HG02678 (cell line): ENCODE measurements at regions not wholly inside any gene's neighbourhood (a gene's known extent, or its start where the extent isn't known, plus 50 kb on each side); places are given as distances from the start of the nearest gene placed in this dataset.

Experiments used
- ATAC-seq: cut with Tn5 transposase; IDR thresholded peaks from one replicate; pipeline ENCODE4 v1.9.1; 2021; ENCODE audit warnings: mild to moderate bottlenecking, moderate library complexity; ENCODE audit not compliant: unreplicated experiment

DNA sequence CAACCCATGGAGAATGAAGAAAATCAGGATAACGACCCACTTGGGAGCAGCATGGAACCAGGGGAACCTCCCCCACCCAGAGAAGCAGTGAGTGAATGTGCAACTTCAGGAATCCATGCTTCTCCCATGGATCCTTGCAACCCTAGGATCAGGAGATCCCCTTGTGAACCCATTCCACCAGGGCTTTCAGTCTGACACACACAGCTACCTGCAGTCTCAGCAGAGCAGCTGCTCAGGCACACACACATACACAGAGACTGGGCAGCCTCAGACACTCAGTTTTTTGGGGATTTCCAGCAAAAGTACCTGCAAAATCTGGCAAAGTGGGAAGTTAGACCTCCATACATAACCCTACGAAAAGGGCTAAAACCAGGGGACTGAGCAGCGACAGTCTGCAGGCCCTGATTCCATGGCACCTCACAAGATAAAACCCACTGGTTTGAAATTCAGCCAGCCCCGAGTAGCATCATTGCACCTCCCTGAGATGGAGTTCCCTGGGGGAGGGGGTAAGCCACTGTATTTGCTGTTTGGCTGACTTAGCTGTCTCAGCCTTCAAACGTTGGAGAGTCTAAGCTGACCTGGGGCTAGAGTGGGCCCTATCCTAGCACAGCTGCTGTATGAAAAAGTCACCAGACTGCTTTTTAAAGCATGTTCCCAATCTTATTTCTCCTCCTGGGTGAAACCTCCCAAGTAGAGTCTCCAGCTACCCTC, 737.5 kb upstream of the NDST4 start:
- peak; percentile 69 for ATAC-seq

DNA sequence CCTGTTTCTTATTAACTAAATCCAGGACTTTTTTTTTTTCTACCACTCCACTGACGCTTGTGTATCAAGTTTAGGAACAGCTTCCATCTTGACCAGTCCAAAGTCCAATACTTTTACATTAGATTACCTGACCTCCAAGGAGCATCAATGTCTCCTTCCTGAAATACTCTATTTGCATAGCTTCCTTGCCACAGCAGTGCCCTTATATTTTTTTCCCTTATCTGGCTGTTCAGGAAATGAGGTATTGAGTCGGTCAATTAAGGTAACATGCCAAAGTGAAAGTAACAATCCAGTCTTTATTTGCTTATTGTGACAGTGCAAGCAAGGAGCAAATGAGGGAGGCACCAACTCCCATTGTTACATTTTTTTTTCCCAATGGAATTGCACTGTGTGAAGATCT, 730.8 kb upstream of the NDST4 start:
- ATAC-seq, result no peak

- no peak for ATAC-seq
Measured at GRCh38 chr4:115841871-115842270, 728.5 kb upstream of the NDST4 start.

DNA sequence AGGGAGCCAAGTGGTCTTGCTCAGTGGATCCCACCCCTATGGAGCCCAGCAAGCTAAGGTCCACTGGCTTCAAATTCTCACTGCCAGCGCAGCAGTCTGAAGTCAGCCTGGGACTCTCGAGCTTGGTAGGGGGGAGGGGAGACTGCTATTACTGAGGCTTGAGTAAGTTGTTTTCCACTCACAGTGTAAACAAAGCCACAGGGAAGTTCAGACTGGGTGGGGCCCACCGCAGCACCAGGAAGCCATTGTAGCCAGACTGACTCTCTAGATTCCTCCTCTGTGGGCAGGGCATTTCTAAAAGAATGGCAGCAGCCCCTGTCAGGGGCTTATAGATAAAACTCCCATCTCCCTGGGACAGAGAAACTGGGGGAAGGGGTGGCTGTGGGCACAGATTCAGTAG, 721.0 kb upstream of the NDST4 start:
- ATAC-seq, result no peak

DNA sequence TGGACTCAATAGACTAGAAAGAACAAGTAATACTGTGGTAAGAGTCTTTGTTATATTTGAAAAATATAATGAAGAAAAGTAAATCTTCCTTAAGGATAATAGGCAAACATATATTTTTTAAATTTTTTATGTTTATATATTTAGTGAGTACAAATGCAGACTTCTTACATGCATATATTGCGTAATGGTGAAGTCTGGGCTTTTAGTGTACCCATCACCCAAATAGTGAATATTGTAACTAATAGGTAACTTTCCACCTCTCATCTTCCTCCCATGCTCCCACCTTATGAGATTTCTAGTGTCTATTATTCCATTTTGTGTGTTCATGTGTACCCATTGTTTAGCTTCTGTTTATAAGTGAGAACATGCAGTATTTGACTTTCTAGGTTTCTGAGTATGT, 711.2 kb upstream of the NDST4 start:
- ATAC-seq, result no peak

GRCh38 chr4:115803825-115804224, 690.4 kb upstream of the NDST4 start:
- ATAC-seq, result no peak

- no peak for ATAC-seq
Measured at GRCh38 chr4:115790812-115791211, 677.4 kb upstream of the NDST4 start.

DNA sequence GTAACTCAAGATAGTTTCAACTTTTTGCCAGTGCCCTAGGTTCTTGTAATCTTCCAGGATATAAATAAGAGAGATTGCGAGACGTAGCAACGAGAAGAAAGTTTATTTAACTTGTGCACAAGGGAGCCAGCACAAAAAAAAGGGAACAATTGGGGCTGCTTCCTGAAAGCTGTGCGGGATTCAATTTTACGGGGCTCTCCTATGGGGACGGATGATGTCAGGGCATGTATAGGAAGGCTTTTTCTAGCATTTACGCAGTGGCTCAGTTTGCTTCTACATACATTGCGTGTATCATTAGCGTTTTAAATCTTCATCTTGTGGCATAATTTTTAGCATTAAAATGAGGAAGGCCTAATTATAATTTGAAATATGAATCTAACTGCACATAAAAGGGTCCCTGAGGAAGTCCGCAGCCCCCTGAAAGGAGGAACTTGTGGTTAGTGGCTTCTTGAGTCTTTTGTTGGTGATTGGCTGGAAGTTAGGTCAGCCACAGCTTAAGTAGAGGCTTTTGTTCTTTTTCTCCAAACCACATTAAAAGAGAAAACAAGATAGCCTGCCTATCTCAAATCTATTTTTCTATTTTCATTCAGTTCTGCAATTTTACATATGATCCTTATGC, 668.2 kb upstream of the NDST4 start:
- peak; percentile 66 for ATAC-seq

- peak; percentile 71 for ATAC-seq
Measured at GRCh38 chr4:115780835-115781234, 667.4 kb upstream of the NDST4 start.

DNA sequence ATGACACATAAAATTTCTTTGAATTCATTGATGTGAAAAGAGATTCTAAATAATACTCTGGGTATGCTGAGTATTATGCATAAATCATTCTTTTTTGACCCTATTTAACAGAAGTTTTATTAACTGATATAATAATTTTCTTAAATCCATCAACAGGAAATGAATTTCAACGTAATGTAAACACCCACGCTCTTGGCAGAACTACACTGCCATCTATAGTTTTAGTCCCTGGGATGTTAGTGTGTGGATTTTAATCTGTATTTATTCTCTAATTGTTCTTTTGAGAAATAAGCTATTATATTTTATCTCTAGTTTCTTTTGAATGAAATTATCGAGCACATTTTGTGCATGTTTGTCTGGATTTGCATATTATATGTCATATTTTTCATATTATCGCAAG, 666.8 kb upstream of the NDST4 start:
- no peak for ATAC-seq

- no peak for ATAC-seq
Measured at GRCh38 chr4:115770046-115770543, 656.7 kb upstream of the NDST4 start.

GRCh38 chr4:115769396-115769795, 656.0 kb upstream of the NDST4 start:
- ATAC-seq, result no peak

DNA sequence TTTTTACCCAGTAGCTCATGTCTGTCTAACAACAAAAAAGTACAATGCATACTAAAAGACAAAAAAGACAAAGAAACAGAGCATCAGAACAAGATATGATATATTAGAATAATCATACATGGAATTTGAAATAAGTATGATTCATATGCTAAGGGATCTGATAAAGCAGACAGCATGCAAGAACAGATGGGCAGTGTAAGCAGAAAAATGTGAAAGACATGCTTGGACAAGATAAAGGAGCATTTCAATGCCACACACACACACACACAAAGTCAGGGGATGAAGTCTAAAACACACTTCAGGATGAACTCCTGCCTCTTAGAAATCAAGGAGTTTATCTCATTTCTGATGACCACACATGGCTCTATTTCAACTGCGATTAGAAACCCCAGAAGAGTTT, 649.6 kb upstream of the NDST4 start:
- no peak for ATAC-seq

DNA sequence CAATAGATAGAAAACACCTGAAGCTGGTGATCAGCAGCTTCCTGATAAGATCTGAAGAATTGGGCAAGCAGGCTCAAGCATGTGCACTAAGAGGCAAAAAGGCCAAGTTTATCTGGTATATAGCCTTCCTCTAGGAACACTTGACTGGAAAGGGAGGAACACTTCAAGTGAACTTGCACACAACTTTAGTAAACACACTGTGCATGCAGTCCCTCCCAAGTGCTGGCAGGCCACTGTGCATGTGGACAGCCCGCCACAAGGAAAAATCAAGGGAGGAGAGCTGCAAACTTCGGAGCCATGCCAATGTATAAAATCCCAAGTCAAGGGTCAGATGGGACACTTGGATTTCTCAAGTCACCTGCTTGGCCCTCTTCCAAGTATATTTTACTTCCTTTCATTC, 645.8 kb upstream of the NDST4 start:
- no peak for ATAC-seq

DNA sequence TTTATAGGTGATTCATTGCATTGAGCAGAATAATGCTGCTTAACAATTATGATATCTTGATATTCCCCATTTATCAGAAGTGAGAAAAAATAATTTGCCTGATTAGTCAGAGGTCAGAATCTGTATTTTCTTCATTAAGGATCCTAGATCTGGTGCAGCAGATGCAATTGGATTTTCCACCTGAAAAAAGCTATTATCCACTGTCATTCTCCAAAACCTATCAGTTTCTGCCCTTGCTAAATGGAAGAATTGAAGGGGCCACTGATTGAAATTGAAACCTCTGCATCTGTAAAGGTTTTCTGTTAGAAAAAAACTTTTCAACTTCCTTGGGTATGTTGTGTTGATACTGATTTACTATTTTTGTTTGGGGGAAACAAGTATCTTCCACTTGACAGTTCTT, 636.0 kb upstream of the NDST4 start:
- no peak for ATAC-seq

- ATAC-seq, result no peak
Measured at GRCh38 chr4:115740806-115741205, 627.4 kb upstream of the NDST4 start.

- ATAC-seq, result no peak
Measured at GRCh38 chr4:115729739-115730266, 616.4 kb upstream of the NDST4 start.

- ATAC-seq, result no peak
Measured at GRCh38 chr4:115723621-115724020, 610.2 kb upstream of the NDST4 start.

DNA sequence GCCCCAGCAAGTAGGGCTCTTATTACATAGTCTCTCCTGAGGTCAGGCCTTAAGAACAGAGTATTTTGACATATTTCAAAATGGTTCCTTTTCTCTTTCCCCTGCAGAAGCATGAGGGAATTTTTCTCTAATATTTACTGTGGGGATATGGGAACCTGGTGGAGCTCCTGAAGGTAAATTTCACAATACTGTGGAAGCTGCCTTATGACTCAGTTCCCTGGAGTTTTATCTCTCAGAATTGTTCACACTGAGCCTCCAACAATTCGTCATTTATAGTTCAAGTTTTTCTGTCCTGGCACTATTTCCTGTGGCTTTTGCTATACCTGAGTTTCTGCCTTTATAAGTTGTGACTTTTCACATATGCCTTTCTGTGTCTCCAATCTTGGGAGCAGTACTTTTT, 607.2 kb upstream of the NDST4 start:
- ATAC-seq, result no peak

GRCh38 chr4:115711575-115711974, 598.2 kb upstream of the NDST4 start:
- no peak for ATAC-seq

- no peak for ATAC-seq
Measured at GRCh38 chr4:115688961-115689360, 575.5 kb upstream of the NDST4 start.

GRCh38 chr4:115687052-115687755, 573.8 kb upstream of the NDST4 start:
- no peak for ATAC-seq
